ENCODE measurements at regions not wholly inside any gene's neighbourhood (a gene's known extent, or its start where the extent isn't known, plus 50 kb on each side); places are given as distances from the start of the nearest gene placed in this dataset.
"Not testable (repeated sequence)": the region's sequence is repeated elsewhere in the genome, so short reads cannot be mapped to it uniquely, and the experiment has no call there.

- not testable (repeated sequence) for DNase-seq (ENCODE audit: low read depth in 1 of 2, low spot score in 1 of 2)
Measured at GRCh38 chr4:118494437-118494836, 141.6 kb upstream of the PRSS12 start.

- DNase-seq (ENCODE audit: low read depth in 1 of 2, low spot score in 1 of 2): not testable (repeated sequence)
Measured at GRCh38 chr4:118502967-118503366, 150.2 kb upstream of the PRSS12 start.

- not testable (repeated sequence) for DNase-seq (ENCODE audit: low read depth in 1 of 2, low spot score in 1 of 2)
Measured at GRCh38 chr4:118504927-118505326, 152.1 kb upstream of the PRSS12 start.

- DNase-seq (ENCODE audit: low read depth in 1 of 2, low spot score in 1 of 2): not testable (repeated sequence)
Measured at GRCh38 chr4:118505491-118505890, 152.7 kb upstream of the PRSS12 start.

- DNase-seq (ENCODE audit: low read depth in 1 of 2, low spot score in 1 of 2): not testable (repeated sequence)
Measured at GRCh38 chr4:118512870-118513269, 160.1 kb upstream of the PRSS12 start.

GRCh38 chr4:118514332-118514731 is 161.5 kb upstream of the PRSS12 start:
- DNase-seq (ENCODE audit: low read depth in 1 of 2, low spot score in 1 of 2): not testable (repeated sequence)

GRCh38 chr4:118516107-118516506 is 163.3 kb upstream of the PRSS12 start:
- not testable (repeated sequence) for DNase-seq (ENCODE audit: low read depth in 1 of 2, low spot score in 1 of 2)

- DNase-seq (ENCODE audit: low read depth in 1 of 2, low spot score in 1 of 2): not testable (repeated sequence)
Measured at GRCh38 chr4:118530107-118530506, 155.1 kb upstream of the METTL14 start.

GRCh38 chr4:118531947-118532346 is 153.2 kb upstream of the METTL14 start:
- DNase-seq (ENCODE audit: low read depth in 1 of 2, low spot score in 1 of 2): not testable (repeated sequence)

GRCh38 chr4:118535788-118536187 is 149.4 kb upstream of the METTL14 start:
- DNase-seq (ENCODE audit: low read depth in 1 of 2, low spot score in 1 of 2): not testable (repeated sequence)

GRCh38 chr4:118539412-118540077 is 145.6 kb upstream of the METTL14 start:
- not testable (repeated sequence) for DNase-seq (ENCODE audit: low read depth in 1 of 2, low spot score in 1 of 2)

GRCh38 chr4:118556576-118556975 is 128.6 kb upstream of the METTL14 start:
- not testable (repeated sequence) for DNase-seq (ENCODE audit: low read depth in 1 of 2, low spot score in 1 of 2)

- no peak for DNase-seq (ENCODE audit: low read depth in 1 of 2, low spot score in 1 of 2)
Measured at GRCh38 chr4:118557298-118557851, 127.8 kb upstream of the METTL14 start.

GRCh38 chr4:118558188-118558587 is 127.0 kb upstream of the METTL14 start:
- DNase-seq (ENCODE audit: low read depth in 1 of 2, low spot score in 1 of 2): not testable (repeated sequence)

GRCh38 chr4:118561559-118561958 is 123.6 kb upstream of the METTL14 start:
- DNase-seq (ENCODE audit: low read depth in 1 of 2, low spot score in 1 of 2): not testable (repeated sequence)

GRCh38 chr4:118566003-118566513 is 119.1 kb upstream of the METTL14 start:
- not testable (repeated sequence) for DNase-seq (ENCODE audit: low read depth in 1 of 2, low spot score in 1 of 2)

- DNase-seq (ENCODE audit: low read depth in 1 of 2, low spot score in 1 of 2): not testable (repeated sequence)
Measured at GRCh38 chr4:118572991-118573390, 112.2 kb upstream of the METTL14 start.

- not testable (repeated sequence) for DNase-seq (ENCODE audit: low read depth in 1 of 2, low spot score in 1 of 2)
Measured at GRCh38 chr4:118574251-118574913, 110.8 kb upstream of the METTL14 start.

- DNase-seq (ENCODE audit: low read depth in 1 of 2, low spot score in 1 of 2): not testable (repeated sequence)
Measured at GRCh38 chr4:118575057-118575456, 110.1 kb upstream of the METTL14 start.

GRCh38 chr4:118575726-118576125 is 109.5 kb upstream of the METTL14 start:
- DNase-seq (ENCODE audit: low read depth in 1 of 2, low spot score in 1 of 2): not testable (repeated sequence)

- not testable (repeated sequence) for DNase-seq (ENCODE audit: low read depth in 1 of 2, low spot score in 1 of 2)
Measured at GRCh38 chr4:118576709-118577219, 108.4 kb upstream of the METTL14 start.

- no peak for DNase-seq (ENCODE audit: low read depth in 1 of 2, low spot score in 1 of 2)
Measured at GRCh38 chr4:118585015-118585414, 100.2 kb upstream of the METTL14 start.

Measured in activated CD4-positive, alpha-beta T cell treated with anti-CD3 and anti-CD28 coated beads, Interleukin-2, amount 50 U/mL, for 24 hours (primary cell).